CD4-positive, alpha-beta T cell (primary cell): ENCODE measurements at regions not wholly inside any gene's neighbourhood (a gene's known extent, or its start where the extent isn't known, plus 50 kb on each side); places are given as distances from the start of the nearest gene placed in this dataset.

Experiments used
- ATAC-seq: fragments of 200-7000 bp; cut with Tn5 transposase; one replicate; pipeline ENCODE4 v1.10.0; 2022; ENCODE audit warnings: mild to moderate bottlenecking; ENCODE audit not compliant: poor library complexity
- CTCF ChIA-PET: fragments of 350-600 bp; sonication (Branson Sonifier 250); formaldehyde crosslinking; loops from one replicate; lab custom pipeline; 2021; ENCODE audit warnings: antibody characterized with exemption, inconsistent platforms; lab: Charles Lee
- POLR2A ChIA-PET: fragments of 350-600 bp; sonication (Branson Sonifier 250); formaldehyde crosslinking; loops from one replicate; lab custom pipeline; 2021; ENCODE audit warnings: antibody characterized with exemption, inconsistent platforms; lab: Charles Lee
- DNase-seq, 14 experiments: peaks; one replicate each; pipeline ENCODE4 v3.0.0-alpha.2; 2013 to 2020; ENCODE audit warnings: mixed read lengths in 2 of 14
- H3K27ac ChIP-seq, 2 donors: one replicate each; pipeline versions ENCODE4 v1.5.1 to v1.7.0; 2013; ENCODE audit warnings: low read length in 2 of 2, low read depth in 1 of 2, mild to moderate bottlenecking in 1 of 2
- H3K27me3 ChIP-seq, 2 experiments: 1 replicate in 1 of 2; 2 replicates in 1 of 2; pipeline versions ENCODE4 v1.6.1 to v1.7.0; 2013; ENCODE audit warnings: low read length in 2 of 2, control low read depth in 1 of 2, mild to moderate bottlenecking in 1 of 2, moderate library complexity in 1 of 2; ENCODE audit not compliant: insufficient read depth in 2 of 2, control insufficient read depth in 1 of 2
- H3K36me3 ChIP-seq: one replicate; pipeline ENCODE4 v1.6.1; 2013; ENCODE audit warnings: low read length, control low read depth; ENCODE audit not compliant: insufficient read depth
- H3K4me1 ChIP-seq: one replicate; pipeline ENCODE4 v1.6.1; 2013; ENCODE audit warnings: low read length, control low read depth; ENCODE audit not compliant: insufficient read depth
- H3K4me3 ChIP-seq: one replicate; pipeline ENCODE4 v1.5.1; 2013; ENCODE audit warnings: mild to moderate bottlenecking, low read length, moderate library complexity
- H3K9me3 ChIP-seq, 2 experiments: 1 replicate in 1 of 2; 2 replicates in 1 of 2; pipeline versions ENCODE4 v1.6.1 to v1.7.0; 2013; ENCODE audit warnings: low read length in 2 of 2, mild to moderate bottlenecking in 2 of 2, control low read depth in 1 of 2, moderate library complexity in 1 of 2; ENCODE audit not compliant: control insufficient read depth in 1 of 2, insufficient read depth in 1 of 2
- H3K27ac Mint-ChIP-seq: one replicate; pipeline ENCODE4 v1.8.0; 2020; ENCODE audit warnings: mixed read lengths
- H3K27me3 Mint-ChIP-seq: one replicate; pipeline ENCODE4 v1.8.0; 2021; ENCODE audit warnings: mixed read lengths
- H3K36me3 Mint-ChIP-seq: one replicate; pipeline ENCODE4 v1.8.0; 2021; ENCODE audit warnings: low read depth, mixed read lengths
- H3K4me1 Mint-ChIP-seq: one replicate; pipeline ENCODE4 v1.8.0; 2021; ENCODE audit warnings: low read depth, mixed read lengths
- H3K4me3 Mint-ChIP-seq: one replicate; pipeline ENCODE4 v1.8.0; 2020; ENCODE audit warnings: mild to moderate bottlenecking, mixed read lengths
- H3K9me3 Mint-ChIP-seq: one replicate; pipeline ENCODE4 v1.8.0; 2020; ENCODE audit warnings: mixed read lengths
- CTCF ChIP-seq: fragments of 200-600 bp; IDR thresholded peaks from one replicate; pipeline ENCODE4 v1.8.0; 2022; ENCODE audit warnings: antibody characterized with exemption, mild to moderate bottlenecking
- intact Hi-C, 2 experiments: fragments of 100-400 bp; cut with DNase I in 1 of 2; cut with micrococcal nuclease in 1 of 2; formaldehyde crosslinking; loops; one replicate each; pipeline versions ENCODE4 v1.15.1 to v1.9.0; 2023 to 2025; cut with DNase I, micrococcal nuclease

GRCh38 chr4:81348778-81349094 lies 123.0 kb downstream of the RASGEF1B start:
- ATAC-seq: no peak
- Mint-ChIP-seq H3K4me1 (no peaks in the 10 kb centered on the region), H3K9me3 (no peaks in the 10 kb centered on the region), H3K4me3 (no peak overlapping the region), H3K27ac (no peak overlapping the region), H3K27me3 (peaks cover 19% of the 10 kb centered on the region), H3K36me3 (no peaks in the 10 kb centered on the region)
- Histone ChIP-seq H3K27ac (no peak overlapping the region), H3K9me3 (no peaks in the 10 kb centered on the region), H3K27me3 (peaks cover 0 to 8% of the 10 kb centered on the region in 2 experiments), H3K36me3 (no peaks in the 10 kb centered on the region), H3K4me1 (no peaks in the 10 kb centered on the region), H3K4me3 (no peak overlapping the region)
- POLR2A ChIA-PET: no interaction called here
- TF ChIP-seq CTCF: no peak
- intact Hi-C loops: no loop called here
- CTCF ChIA-PET: no interaction called here
- no peak for DNase-seq

GRCh38 chr4:81348086-81348777 lies 123.5 kb downstream of the RASGEF1B start:
- Mint-ChIP-seq H3K36me3 (no peaks in the 10 kb centered on the region), H3K9me3 (no peaks in the 10 kb centered on the region), H3K4me3 (no peak overlapping the region), H3K27ac (no peak overlapping the region), H3K4me1 (no peaks in the 10 kb centered on the region), H3K27me3 (peaks cover 15% of the 10 kb centered on the region)
- ChIA-PET CTCF (no interaction called here), POLR2A (no interaction called here)
- no peak for DNase-seq
- TF ChIP-seq CTCF: no peak
- no peak overlapping the region for H3K4me3 ChIP-seq
- H3K36me3 ChIP-seq: no peaks in the 10 kb centered on the region
- H3K27me3 ChIP-seq: peaks cover 0 to 11% of the 10 kb centered on the region in 2 experiments
- no peaks in the 10 kb centered on the region for H3K4me1 ChIP-seq
- no peaks in the 10 kb centered on the region for H3K9me3 ChIP-seq
- intact Hi-C loops: no loop called here
- no peak overlapping the region for H3K27ac ChIP-seq
- ATAC-seq: no peak

- TF ChIP-seq CTCF: no peak
- Mint-ChIP-seq H3K27ac (no peak overlapping the region), H3K4me1 (no peaks in the 10 kb centered on the region)
These were observed 125.0 kb downstream of the RASGEF1B start for GRCh38 chr4:81346719-81347118.

More at GRCh38 chr4:81346719-81347118, 125.0 kb downstream of the RASGEF1B start:
- DNase-seq: no peak
- Histone ChIP-seq H3K4me3 (no peak overlapping the region), H3K36me3 (no peaks in the 10 kb centered on the region), H3K4me1 (no peaks in the 10 kb centered on the region), H3K9me3 (no peaks in the 10 kb centered on the region), H3K27ac (no peak overlapping the region), H3K27me3 (peaks cover 0 to 11% of the 10 kb centered on the region in 2 experiments)
- ATAC-seq: no peak
- intact Hi-C loops: no loop called here
- no peaks in the 10 kb centered on the region for H3K9me3 Mint-ChIP-seq
- H3K27me3 Mint-ChIP-seq: peaks cover 7% of the 10 kb centered on the region
- H3K4me3 Mint-ChIP-seq: no peak overlapping the region
- POLR2A ChIA-PET: no interaction called here
- CTCF ChIA-PET: no interaction called here
- H3K36me3 Mint-ChIP-seq: no peaks in the 10 kb centered on the region
